ENCODE measurements at regions not wholly inside any gene's neighbourhood (a gene's known extent, or its start where the extent isn't known, plus 50 kb on each side); places are given as distances from the start of the nearest gene placed in this dataset.
A peak's percentile ranks its signal among the peaks of the same experiment; 100 is the strongest.
"Not testable (repeated sequence)": the region's sequence is repeated elsewhere in the genome, so short reads cannot be mapped to it uniquely, and the experiment has no call there.

DNA sequence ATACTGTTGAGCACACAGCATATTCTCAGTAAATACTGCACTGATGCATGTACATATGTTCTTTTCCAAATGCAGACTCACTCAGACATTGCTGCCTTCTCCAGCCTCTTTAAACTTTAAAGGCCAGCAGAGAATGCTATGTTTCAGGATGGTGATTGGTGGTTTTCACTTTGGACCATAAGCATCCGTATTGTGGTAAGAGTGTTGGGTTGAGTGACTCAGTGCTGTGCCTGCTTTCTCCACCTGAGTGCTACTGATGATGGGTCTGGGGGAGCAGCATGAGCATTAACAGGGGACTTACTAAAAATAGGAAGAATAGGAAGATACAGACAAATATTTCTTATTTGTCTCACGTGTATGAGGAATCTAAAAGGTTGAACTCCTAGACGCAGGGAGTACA is 56.3 kb upstream of the ZNF92 start:
- no peak for DNase-seq

DNA sequence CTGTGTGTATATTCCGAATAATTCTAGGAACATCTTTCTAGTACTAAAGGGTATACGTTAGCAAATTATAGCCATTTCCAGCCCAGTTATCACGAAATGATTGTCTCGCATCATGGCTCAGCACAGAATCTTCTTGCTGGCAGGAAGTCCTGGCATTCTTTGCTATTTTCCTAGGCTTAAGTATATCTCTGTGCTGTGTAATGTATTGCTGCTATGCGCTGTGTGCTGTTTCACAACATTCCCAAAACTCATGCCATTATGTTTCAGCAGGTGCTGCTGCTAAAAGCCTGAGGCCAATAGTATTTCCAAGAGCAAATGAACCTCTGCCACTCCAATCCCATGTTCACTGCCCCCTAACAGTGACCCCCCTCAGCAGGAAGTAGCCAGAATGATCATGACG is 62.9 kb upstream of the ZNF92 start:
- DNase-seq = no peak

DNA sequence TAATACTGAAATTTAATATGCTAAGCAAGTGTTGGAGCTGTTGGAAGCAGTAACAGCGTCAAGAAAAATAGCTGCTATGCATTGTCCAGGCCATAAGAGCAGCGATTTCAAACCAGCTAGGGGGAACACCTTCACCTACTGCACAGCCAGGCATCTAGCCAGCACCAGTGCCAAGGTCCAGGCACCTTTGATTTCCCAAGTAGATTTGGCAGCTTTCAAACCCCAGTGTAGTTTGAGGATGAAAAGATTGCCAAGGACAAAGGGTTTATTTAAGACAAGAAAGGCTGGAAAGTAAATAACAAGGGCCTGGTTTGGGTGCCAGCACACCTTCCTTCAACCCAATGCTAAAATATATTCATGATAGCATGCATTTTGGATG is 65.4 kb upstream of the ZNF92 start:
- DNase-seq = no peak

DNA sequence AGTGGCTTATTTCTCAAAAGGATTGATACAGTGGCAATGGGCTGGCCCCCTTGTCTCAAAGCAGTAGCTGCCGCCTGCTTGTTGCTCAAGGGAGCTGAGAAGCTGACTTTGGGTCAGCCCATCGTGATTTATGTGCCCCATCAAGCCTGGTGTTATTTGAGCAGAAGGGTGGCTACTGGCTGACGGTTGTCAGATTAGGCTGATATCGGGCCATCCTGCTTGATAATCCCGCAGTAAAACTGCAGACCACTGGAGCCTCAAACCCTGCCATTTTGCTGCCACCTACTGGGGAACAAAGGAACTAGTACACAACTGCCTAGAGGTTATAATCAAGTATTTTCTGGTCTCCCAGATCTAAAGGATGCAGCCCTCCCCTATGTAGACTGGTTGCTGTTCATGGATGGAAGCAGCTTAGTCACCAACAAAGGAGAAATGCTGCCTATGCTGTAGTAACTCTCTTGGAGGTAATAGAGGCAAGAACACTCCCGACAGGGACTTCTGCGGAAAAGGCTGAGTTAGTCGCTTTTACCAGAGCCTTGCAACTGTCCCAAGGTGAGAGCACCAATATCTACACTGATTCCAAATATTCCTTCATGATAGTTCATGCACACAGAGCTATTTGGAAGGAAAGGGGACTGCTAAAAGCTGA is 65.9 kb upstream of the ZNF92 start:
- peak; percentile 16 for DNase-seq

GRCh38 chr7:65304175-65304574 is 69.5 kb upstream of the ZNF92 start:
- no peak for DNase-seq

- DNase-seq = no peak
These were observed 70.8 kb upstream of the ZNF92 start for GRCh38 chr7:65302883-65303282.

DNA sequence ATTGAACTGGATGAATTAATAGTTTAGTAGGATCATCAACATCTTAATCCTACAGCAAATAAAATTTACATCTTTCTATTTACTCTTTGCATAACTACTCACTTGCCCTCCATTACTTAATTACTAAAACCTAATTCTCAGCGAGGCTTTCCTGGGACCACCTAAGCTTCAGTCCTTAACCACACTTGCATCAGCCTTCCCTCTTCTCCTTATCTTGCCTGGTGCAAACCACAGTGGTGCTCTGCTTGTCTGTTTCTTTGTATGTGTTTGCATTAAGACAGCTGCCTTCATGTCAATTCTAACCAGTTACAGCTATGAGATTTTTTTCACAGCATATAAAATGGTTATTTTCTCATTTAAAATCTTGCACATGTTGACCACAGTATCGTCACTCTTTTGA is 72.6 kb upstream of the ZNF92 start:
- DNase-seq = no peak

GRCh38 chr7:65295409-65295808 is 78.2 kb upstream of the ZNF92 start:
- no peak for DNase-seq

DNA sequence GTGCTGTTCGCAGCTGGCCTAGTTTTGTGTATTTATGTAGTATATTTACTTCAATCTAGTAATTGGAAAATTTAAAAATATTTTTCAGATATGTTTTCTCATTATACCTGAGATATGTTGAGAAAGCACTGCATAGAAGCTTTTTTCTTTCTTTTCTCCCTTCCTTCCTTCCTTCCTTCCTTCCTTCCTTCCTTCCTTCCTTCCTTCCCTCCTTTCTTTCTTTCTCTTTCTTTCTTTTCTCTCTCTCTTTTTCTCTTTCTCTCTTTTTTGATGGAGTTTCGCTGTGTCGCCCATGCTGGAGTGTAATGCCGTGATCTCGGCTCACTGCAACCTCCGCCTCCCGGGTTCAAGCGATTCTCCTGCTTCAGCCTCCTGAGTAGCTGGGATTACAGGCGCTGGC is 83.3 kb upstream of the ZNF92 start:
- not testable (repeated sequence) for DNase-seq

DNA sequence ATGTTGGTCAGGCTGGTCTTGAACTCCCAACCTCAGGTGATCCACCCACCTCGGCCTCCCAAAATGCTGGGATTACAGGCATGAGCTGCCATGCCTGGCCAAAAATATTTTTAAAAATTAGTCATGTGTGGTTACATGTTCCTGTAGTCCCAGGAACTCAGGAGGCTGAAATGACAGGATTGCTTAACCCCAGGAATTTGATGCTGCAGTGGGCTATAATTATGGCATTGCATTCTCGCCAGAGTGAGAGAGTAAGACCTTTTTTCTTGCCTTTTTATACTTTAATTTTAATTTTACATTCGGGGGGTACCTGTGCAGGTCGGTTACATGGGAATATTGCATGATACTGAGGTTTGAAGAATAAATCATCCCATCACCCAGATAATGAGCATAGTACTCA is 86.6 kb upstream of the ZNF92 start:
- DNase-seq = no peak

GRCh38 chr7:65285906-65286864 is 87.5 kb upstream of the ZNF92 start:
- no peak for DNase-seq

- not testable (repeated sequence) for DNase-seq
These were observed 88.4 kb upstream of the ZNF92 start for GRCh38 chr7:65285241-65285640.

GRCh38 chr7:65279795-65280194 is 93.9 kb upstream of the ZNF92 start:
- no peak for DNase-seq

- DNase-seq = no peak
These were observed 96.8 kb upstream of the ZNF92 start for GRCh38 chr7:65276822-65277221.

DNA sequence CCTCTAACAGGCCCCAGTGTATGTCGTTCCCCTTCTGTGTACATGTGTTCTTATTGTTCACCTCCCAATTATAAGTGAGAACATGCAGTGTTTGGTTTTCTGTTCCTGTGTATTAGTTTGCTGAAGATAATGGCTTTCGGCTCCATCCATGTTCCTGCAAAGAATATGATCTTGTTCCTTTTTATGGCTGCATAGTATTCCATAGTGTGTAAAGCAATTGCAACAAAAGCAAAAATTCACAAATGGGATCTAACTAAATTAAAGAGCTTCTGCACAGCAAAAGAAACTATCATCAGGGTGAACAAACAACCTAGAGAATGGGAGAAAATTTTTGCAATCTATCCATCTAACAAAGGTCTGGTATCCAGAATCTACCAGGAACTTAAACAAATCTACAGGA is 102.2 kb upstream of the ZNF92 start:
- not testable (repeated sequence) for DNase-seq

DNA sequence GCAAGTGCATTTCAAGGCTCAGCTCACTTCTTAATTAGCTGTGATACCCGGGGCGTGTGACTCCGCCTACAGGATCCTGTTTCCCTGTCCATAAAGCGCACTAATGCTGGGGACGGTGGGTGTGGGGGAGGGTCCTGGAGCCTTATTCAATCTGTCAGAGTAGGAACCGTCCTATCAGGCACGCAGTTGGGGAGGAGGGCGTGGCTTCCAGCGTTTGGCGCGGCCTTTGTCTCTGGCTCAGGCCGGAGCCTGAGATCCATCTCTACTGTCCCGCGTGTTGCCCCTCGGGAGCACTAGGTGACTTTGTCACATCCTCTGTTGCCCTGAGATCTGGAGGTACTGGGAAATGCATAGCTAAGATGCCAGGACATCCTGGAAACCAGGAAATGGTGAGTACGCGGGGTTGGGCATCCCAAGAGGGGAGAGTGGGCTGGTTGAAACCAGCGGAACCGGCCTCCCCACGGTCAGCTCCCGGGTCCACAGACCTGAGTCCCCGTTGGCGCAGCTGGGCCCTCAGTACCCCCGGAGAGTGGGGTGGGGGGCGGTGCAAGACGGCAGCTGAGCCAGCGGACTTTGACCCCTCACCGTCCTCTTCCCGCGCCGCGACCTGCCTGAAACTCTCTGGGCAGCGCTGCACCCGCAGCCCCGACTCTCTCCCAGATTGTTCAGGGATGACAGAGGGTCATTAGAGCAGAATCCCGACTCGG is 104.4 kb upstream of the ZNF92 start:
- peak; percentile 62 for DNase-seq

DNA sequence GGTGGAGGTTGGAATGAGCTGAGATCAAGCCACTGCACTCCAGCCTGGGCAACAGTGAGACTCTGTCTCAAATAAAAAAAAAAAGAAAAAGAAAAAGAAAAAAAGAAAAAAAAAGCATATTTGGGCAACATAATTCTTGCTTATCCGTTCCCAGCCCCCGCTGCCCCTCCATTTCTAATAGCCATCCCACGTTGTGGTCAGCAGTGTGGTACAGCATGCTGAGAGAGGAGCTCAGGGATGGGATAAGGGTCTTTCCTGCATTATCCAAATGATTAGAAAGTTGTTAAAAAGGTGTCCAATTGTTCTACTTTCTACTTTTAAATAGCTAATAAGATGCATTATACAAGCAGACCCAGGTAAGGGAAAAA is 104.9 kb upstream of the ZNF92 start:
- no peak for DNase-seq

- DNase-seq = no peak
These were observed 107.6 kb upstream of the ZNF92 start for GRCh38 chr7:65265933-65266519.

GRCh38 chr7:65264258-65264657 is 109.4 kb upstream of the ZNF92 start:
- DNase-seq = no peak

DNA sequence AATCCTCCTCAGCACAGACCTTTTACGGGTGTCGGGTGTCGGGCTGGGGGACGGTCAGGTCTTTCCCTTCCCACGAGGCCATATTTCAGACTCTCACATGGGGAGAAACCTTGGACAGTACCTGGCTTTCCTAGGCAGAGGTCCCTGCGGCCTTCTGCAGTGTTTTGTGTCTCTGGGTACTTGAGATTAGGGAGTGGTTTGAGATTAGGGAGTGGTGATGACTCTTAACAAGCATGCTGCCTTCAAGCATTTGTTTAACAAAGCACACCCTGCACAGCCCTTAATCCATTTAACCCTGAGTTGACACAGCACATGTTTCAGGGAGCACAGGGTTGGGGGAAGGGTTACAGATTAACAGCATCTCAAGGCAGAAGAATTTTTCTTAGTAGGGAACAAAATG is 113.0 kb upstream of the ZNF92 start:
- DNase-seq = not testable (repeated sequence)

- DNase-seq = not testable (repeated sequence)
These were observed 113.7 kb upstream of the ZNF92 start for GRCh38 chr7:65259864-65260525.

- DNase-seq = no peak
These were observed 119.6 kb upstream of the ZNF92 start for GRCh38 chr7:65254061-65254460.

Measured in stimulated activated CD4-positive, alpha-beta T cell treated with anti-CD3 and anti-CD28 coated beads, Interleukin-1b, Interleukin-23, amount 100 ng/mL, for 48 hours (primary cell).